ENCODE measurements at regions not wholly inside any gene's neighbourhood (a gene's known extent, or its start where the extent isn't known, plus 50 kb on each side); places are given as distances from the start of the nearest gene placed in this dataset.

DNA sequence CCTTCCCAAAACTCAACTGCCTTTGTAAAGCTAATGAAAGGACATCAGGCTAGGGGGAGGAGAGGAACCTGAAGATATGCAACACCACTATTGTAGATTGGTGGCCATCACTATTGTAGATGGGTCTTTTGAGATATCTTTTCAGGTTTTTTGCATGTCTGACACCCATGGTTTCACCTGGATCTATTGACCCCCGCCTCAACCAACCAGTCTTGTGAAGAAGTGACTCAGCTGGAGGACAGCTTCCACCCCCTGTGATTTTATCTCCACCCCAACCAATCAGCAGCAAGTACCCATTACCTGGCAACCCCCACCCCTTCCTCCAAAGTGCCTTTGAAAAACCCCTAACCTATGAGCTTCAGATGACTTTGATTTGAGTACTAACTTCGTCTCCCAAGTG is 382.6 kb upstream of the GOT2 start (continued):
- TF ChIP-seq REST (IDR thresholded peaks at IDR 0.05) (no peak), ATF3 (IDR thresholded peaks at IDR 0.05) (no peak), GABPA (IDR thresholded peaks at IDR 0.05 in 1 of 2, conservative IDR thresholded peaks at IDR 0.05 in 1 of 2) (no peak), NR2F2 (IDR thresholded peaks at IDR 0.05) (no peak), SP1 (IDR thresholded peaks at IDR 0.05) (no peak), MAX (IDR thresholded peaks at IDR 0.05) (no peak), HNF4A (conservative IDR thresholded peaks at IDR 0.05) (no peak)

- 36% methylated on average over 1 of the region's 1 CpG for WGBS
- Histone ChIP-seq H3K27ac (ENCODE audit: low read depth in 1 of 2, low read length in 2 of 2) (no peak overlapping the region), H3K4me3 (ENCODE audit: low read depth in 1 of 3, low read length in 3 of 3) (no peak overlapping the region), H3K27me3 (ENCODE audit: control insufficient read depth in 4 of 4, insufficient read depth in 4 of 4, low read length in 3 of 4) (no peaks in the 10 kb centered on the region), H3K36me3 (ENCODE audit: control insufficient read depth in 4 of 4, insufficient read depth in 3 of 4, low read depth in 1 of 4, low read length in 3 of 4) (no peaks in the 10 kb centered on the region), H3K9ac (ENCODE audit: low read depth in 1 of 2, low read length in 2 of 2) (no peak overlapping the region), H3K9me3 (ENCODE audit: control insufficient read depth in 4 of 4, low read length in 3 of 4) (no peaks in the 10 kb centered on the region), H3K4me1 (ENCODE audit: control insufficient read depth in 4 of 4, insufficient read depth in 4 of 4, low read length in 3 of 4) (no peaks in the 10 kb centered on the region)
- DNase-seq (ENCODE audit: low spot score) = no peak
- TF ChIP-seq RXRA (IDR thresholded peaks at IDR 0.05) (no peak), FOXA1 (IDR thresholded peaks at IDR 0.05) (no peak), MAX (IDR thresholded peaks at IDR 0.05) (no peak)
Measured at GRCh38 chr16:59114790-59115189, 380.7 kb upstream of the GOT2 start.

DNA sequence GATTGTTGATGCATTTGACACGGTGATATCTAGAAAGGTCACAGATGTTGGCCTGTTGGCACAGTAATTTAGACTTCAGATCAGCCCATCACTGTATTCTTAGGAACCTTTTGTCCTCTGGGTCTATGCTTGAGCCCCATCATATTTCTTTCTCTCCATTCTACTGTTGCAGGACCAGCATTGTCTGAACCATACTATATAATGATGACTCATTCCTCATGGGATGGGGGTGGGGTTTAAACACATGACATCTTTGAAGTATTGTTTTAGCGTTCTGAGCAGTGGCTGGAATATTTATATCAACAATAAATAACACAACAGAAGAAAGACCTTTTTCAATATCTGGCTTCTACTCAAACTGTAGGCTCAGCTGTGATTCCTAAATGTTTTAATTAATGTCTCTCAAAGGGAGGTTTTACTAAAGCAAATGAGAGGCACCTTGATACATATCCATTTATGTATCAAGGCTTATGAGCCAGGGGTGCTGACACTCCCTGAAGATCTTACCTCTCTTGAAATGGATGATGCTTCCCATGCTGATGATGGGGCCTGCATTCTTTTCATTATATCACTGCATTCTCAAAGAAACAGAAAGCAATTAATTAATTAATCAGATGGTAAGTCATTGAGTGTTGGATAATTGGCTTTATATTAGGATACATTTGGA is 379.0 kb upstream of the GOT2 start:
- no peaks in the 10 kb centered on the region for H3K27me3 ChIP-seq (ENCODE audit: control insufficient read depth in 4 of 4, insufficient read depth in 4 of 4, low read length in 3 of 4)
- DNase-seq (ENCODE audit: low spot score) = no peak
- no peaks in the 10 kb centered on the region for H3K4me1 ChIP-seq (ENCODE audit: control insufficient read depth in 4 of 4, insufficient read depth in 4 of 4, low read length in 3 of 4)
- TF ChIP-seq FOXA2 (IDR thresholded peaks at IDR 0.05) (no peak), MAX (IDR thresholded peaks at IDR 0.05) (no peak), SP1 (IDR thresholded peaks at IDR 0.05) (no peak), HNF4A (conservative IDR thresholded peaks at IDR 0.05) (no peak), ATF3 (IDR thresholded peaks at IDR 0.05) (no peak), FOXA1 (IDR thresholded peaks at IDR 0.05) (no peak)
- no peak overlapping the region for H3K27ac ChIP-seq (ENCODE audit: low read depth in 1 of 2, low read length in 2 of 2)
- H3K36me3 ChIP-seq (ENCODE audit: control insufficient read depth in 4 of 4, insufficient read depth in 3 of 4, low read depth in 1 of 4, low read length in 3 of 4) = no peaks in the 10 kb centered on the region
- H3K9me3 ChIP-seq (ENCODE audit: control insufficient read depth in 4 of 4, low read length in 3 of 4) = no peaks in the 10 kb centered on the region
- 75% methylated on average over 2 of the region's 2 CpGs for WGBS
- H3K9ac ChIP-seq (ENCODE audit: low read depth in 1 of 2, low read length in 2 of 2) = no peak overlapping the region
- no peak overlapping the region for H3K4me3 ChIP-seq (ENCODE audit: low read depth in 1 of 3, low read length in 3 of 3)

Data from liver (tissue), 7 donors.